ENCODE measurements at regions not wholly inside any gene's neighbourhood (a gene's known extent, or its start where the extent isn't known, plus 50 kb on each side); places are given as distances from the start of the nearest gene placed in this dataset.

GRCh38 chr10:57353403-57354003 lies 914.2 kb downstream of the IPMK start:
- POLR2A ChIA-PET (ENCODE audit: low non-redundant PET), result no interaction called here
- DNase-seq (ENCODE audit: low spot score), result no peak
- CTCF ChIA-PET, result no interaction called here
- no peak overlapping the region for H3K27ac ChIP-seq
- TF ChIP-seq CTCF (conservative IDR thresholded peaks at IDR 0.05; ENCODE audit: low read depth), result no peak

GRCh38 chr10:57351076-57351475 lies 916.6 kb downstream of the IPMK start:
- H3K27ac ChIP-seq, result no peak overlapping the region
- DNase-seq (ENCODE audit: low spot score), result no peak
- TF ChIP-seq CTCF (conservative IDR thresholded peaks at IDR 0.05; ENCODE audit: low read depth), result no peak
- ChIA-PET CTCF (no interaction called here), POLR2A (ENCODE audit: low non-redundant PET) (no interaction called here)

- no peak overlapping the region for H3K27ac ChIP-seq
- no peak for DNase-seq (ENCODE audit: low spot score)
- ChIA-PET POLR2A (ENCODE audit: low non-redundant PET) (no interaction called here), CTCF (interaction anchor here (0.6 to 1.2 kb wide), 2 partner anchors 231 to 316 kb away, joined by 3 to 6 read pairs; no protein-coding TSS in a partner anchor)
- no peak for TF ChIP-seq CTCF (conservative IDR thresholded peaks at IDR 0.05; ENCODE audit: low read depth)
These were observed 926.4 kb downstream of the IPMK start for GRCh38 chr10:57341294-57341693.

GRCh38 chr10:57338823-57339558 lies 928.7 kb downstream of the IPMK start:
- peak; percentile 28 for DNase-seq (ENCODE audit: low spot score)
- ChIA-PET CTCF (interaction anchor here (0.7 to 1.3 kb wide), 2 partner anchors 318 to 795 kb away, joined by 3 to 7 read pairs; no protein-coding TSS in a partner anchor), POLR2A (ENCODE audit: low non-redundant PET) (no interaction called here)
- H3K27ac ChIP-seq, result no peak overlapping the region
- peak; percentile 74 for TF ChIP-seq CTCF (conservative IDR thresholded peaks at IDR 0.05; ENCODE audit: low read depth)

GRCh38 chr10:57336865-57337264 lies 930.8 kb downstream of the IPMK start:
- no peak overlapping the region for H3K27ac ChIP-seq
- ChIA-PET POLR2A (ENCODE audit: low non-redundant PET) (no interaction called here), CTCF (no interaction called here)
- DNase-seq (ENCODE audit: low spot score), result no peak
- no peak for TF ChIP-seq CTCF (conservative IDR thresholded peaks at IDR 0.05; ENCODE audit: low read depth)

GRCh38 chr10:57336341-57336740 lies 931.4 kb downstream of the IPMK start:
- TF ChIP-seq CTCF (conservative IDR thresholded peaks at IDR 0.05; ENCODE audit: low read depth), result no peak
- CTCF ChIA-PET, result no interaction called here

More at GRCh38 chr10:57336341-57336740, 931.4 kb downstream of the IPMK start:
- no peak for DNase-seq (ENCODE audit: low spot score)
- no peak overlapping the region for H3K27ac ChIP-seq
- POLR2A ChIA-PET (ENCODE audit: low non-redundant PET), result no interaction called here
